ENCODE measurements at regions not wholly inside any gene's neighbourhood (a gene's known extent, or its start where the extent isn't known, plus 50 kb on each side); places are given as distances from the start of the nearest gene placed in this dataset.

- TF ChIP-seq CTCF (IDR thresholded peaks at IDR 0.05) (no peak), EP300 (IDR thresholded peaks at IDR 0.05) (no peak), POLR2AphosphoS5 (IDR thresholded peaks at IDR 0.05) (no peak), POLR2A (IDR thresholded peaks at IDR 0.05; ENCODE audit: low read depth) (no peak)
Measured at GRCh38 chr2:88824951-88825350, 133.5 kb downstream of the RPIA start.
